Right lobe of liver (tissue), 6 donors: ENCODE measurements at regions not wholly inside any gene's neighbourhood (a gene's known extent, or its start where the extent isn't known, plus 50 kb on each side); places are given as distances from the start of the nearest gene placed in this dataset.

Experiments
- ATAC-seq, 4 donors: fragments of 200-7000 bp; cut with Tn5 transposase; one replicate each; pipeline ENCODE4 v1.9.1; 2020; ENCODE audit warnings: mild to moderate bottlenecking in 4 of 4, moderate library complexity in 4 of 4
- DNase-seq, 3 donors: peaks; one replicate each; pipeline ENCODE4 v3.0.0-alpha.2; 2020
- H3K27ac ChIP-seq, 3 donors: fragments of 200-600 bp; one replicate each; pipeline ENCODE4 v1.8.0; 2022
- H3K27me3 ChIP-seq, 2 donors: fragments of 200-600 bp; one replicate each; pipeline ENCODE4 v1.8.0; 2022
- H3K36me3 ChIP-seq, 4 donors: fragments of 200-600 bp; sonication (generic) in 1 of 4; one replicate each; pipeline versions ENCODE4 v1.5.1 to v1.8.0; 2017 to 2022; ENCODE audit warnings: control low read depth in 1 of 4
- H3K4me1 ChIP-seq, 4 donors: fragments of 200-600 bp; sonication (generic) in 1 of 4; one replicate each; pipeline versions ENCODE4 v1.5.1 to v1.8.0; 2017 to 2022; ENCODE audit warnings: control low read depth in 1 of 4
- H3K4me3 ChIP-seq, 3 donors: fragments of 200-600 bp; one replicate each; pipeline ENCODE4 v1.8.0; 2022
- H3K9me3 ChIP-seq, 4 donors: fragments of 200-600 bp; sonication (generic) in 1 of 4; one replicate each; pipeline versions ENCODE4 v1.5.1 to v1.8.0; 2017 to 2022; ENCODE audit warnings: control low read depth in 1 of 4
- POLR2A ChIP-seq: fragments of 450-650 bp; IDR thresholded peaks from one replicate; pipeline ENCODE4 v1.6.1; 2017; ENCODE audit warnings: antibody characterized with exemption, mild to moderate bottlenecking
- WGBS: methylation state at CpG from one replicate; pipeline ENCODE4 v1.1.6; 2018; ENCODE audit warnings: low coverage, low lambda C conversion rate; ENCODE audit not compliant: insufficient coverage; ENCODE audit errors: missing lambda C conversion rate; 5-methylcytosine and 5-hydroxymethylcytosine counted together
- intact Hi-C, 2 donors: fragments of 100-400 bp; cut with DNase I; formaldehyde crosslinking; loops; one replicate each; pipeline versions ENCODE4 v1.11.2 to v1.14.1; 2022
- TF ChIP-seq, protein P1 (sequence below), 4 donors: fragments of 200-600 bp in 3 of 4; fragments of 450-650 bp in 1 of 4; IDR thresholded peaks; one replicate each; pipeline versions ENCODE4 v1.5.1 to v1.8.0; 2016 to 2022; ENCODE audit warnings: antibody characterized with exemption in 4 of 4, mild to moderate bottlenecking in 2 of 4
- donor health status: DM: no; HTN: yes; CAD: no.
- donor health status: DM: no; HTN: no; CAD: no.
- donor health status: DM: no; HTN: no; CAD: no.
- donor health status: DM: no; HTN: yes; CAD: no.
- donor health status: DM: no; HTN: yes; CAD: no.

DNA sequence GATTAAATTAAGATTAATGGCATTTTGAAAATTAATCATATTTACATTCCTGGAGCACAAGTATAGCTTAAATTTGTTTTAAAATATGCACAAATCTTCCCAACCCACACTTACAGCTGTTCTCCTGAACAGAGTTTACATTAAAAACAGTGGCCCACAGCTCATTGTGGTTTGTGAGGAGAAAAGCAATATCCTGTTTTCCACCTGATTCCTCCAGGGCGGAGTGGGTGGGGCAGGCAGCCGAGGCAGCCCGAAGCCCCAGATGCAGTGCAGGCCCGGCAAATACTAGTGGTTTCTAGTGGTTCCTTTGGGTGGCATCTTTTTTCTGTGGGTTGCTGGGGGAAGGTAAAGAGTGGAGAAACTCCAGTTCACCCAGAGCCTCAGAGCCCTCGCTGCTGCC, 280.8 kb downstream of the ARHGAP12 start:
- intact Hi-C loops = no loop called here
- 77% methylated on average over 5 of the region's 5 CpGs for WGBS

DNA sequence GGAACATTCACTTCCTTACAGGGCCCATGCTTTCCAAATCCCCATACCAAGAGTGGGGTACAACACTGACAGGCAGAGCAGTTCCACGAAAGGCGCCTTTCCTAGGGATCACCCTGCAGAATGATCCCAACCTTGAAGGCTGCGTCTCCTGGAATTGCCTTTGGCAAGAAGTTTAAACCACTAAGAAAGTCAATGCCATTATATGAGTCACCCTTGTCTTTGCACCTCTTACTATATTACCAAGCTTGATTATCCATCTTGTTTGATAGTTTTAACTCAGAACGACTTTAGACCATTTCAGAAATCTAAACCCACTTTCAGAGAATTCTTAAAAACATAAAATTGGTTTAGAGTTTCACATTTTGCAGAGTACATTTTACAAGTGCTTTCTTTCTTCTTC, 282.1 kb downstream of the ARHGAP12 start:
- 65% methylated on average over 3 of the region's 4 CpGs for WGBS
- intact Hi-C loops = no loop called here

More for the DNA sequence above, 280.8 kb downstream of the ARHGAP12 start:
- H3K27me3 ChIP-seq = peaks cover 0 to 3% of the 10 kb centered on the region in 2 donors
- no peak for ATAC-seq
- H3K9me3 ChIP-seq = no peaks in the 10 kb centered on the region
- TF ChIP-seq, protein P1, sequence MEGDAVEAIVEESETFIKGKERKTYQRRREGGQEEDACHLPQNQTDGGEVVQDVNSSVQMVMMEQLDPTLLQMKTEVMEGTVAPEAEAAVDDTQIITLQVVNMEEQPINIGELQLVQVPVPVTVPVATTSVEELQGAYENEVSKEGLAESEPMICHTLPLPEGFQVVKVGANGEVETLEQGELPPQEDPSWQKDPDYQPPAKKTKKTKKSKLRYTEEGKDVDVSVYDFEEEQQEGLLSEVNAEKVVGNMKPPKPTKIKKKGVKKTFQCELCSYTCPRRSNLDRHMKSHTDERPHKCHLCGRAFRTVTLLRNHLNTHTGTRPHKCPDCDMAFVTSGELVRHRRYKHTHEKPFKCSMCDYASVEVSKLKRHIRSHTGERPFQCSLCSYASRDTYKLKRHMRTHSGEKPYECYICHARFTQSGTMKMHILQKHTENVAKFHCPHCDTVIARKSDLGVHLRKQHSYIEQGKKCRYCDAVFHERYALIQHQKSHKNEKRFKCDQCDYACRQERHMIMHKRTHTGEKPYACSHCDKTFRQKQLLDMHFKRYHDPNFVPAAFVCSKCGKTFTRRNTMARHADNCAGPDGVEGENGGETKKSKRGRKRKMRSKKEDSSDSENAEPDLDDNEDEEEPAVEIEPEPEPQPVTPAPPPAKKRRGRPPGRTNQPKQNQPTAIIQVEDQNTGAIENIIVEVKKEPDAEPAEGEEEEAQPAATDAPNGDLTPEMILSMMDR (IDR thresholded peaks at IDR 0.05) = no peak
- no peak for TF ChIP-seq POLR2A
- DNase-seq = no peak
- no peaks in the 10 kb centered on the region for H3K4me1 ChIP-seq
- no peak overlapping the region for H3K27ac ChIP-seq
- H3K36me3 ChIP-seq = no peaks in the 10 kb centered on the region
- H3K4me3 ChIP-seq = no peak overlapping the region

DNA sequence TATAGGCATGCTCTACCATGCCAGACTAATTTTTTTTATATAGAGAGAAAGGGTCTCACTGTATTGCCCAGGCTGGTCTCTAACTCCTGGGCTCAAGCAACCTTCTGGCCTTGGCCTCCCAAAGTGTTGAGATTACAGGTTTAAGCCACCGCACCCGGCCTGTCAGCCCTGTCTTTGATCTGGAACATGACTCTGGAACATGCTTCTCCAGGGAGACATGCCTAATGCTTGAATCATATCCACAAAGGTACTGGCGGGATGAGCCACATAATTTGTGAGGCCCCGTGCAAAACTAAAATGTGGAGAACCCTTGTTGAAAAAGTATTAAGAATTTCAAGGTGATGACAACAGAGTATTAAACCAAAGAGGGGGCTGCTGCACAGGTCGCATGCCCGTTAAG, 282.8 kb downstream of the ARHGAP12 start:
- no peak for DNase-seq
- WGBS = 97% methylated on average over 4 of the region's 6 CpGs
- no peaks in the 10 kb centered on the region for H3K27me3 ChIP-seq
- intact Hi-C loops = no loop called here
- H3K36me3 ChIP-seq = no peaks in the 10 kb centered on the region
- no peak overlapping the region for H3K4me3 ChIP-seq
- no peak overlapping the region for H3K27ac ChIP-seq
- no peaks in the 10 kb centered on the region for H3K4me1 ChIP-seq
- TF ChIP-seq, protein P1 (IDR thresholded peaks at IDR 0.05) = no peak
- no peak for TF ChIP-seq POLR2A
- no peak for ATAC-seq
- no peaks in the 10 kb centered on the region for H3K9me3 ChIP-seq

More for the DNA sequence above, 282.1 kb downstream of the ARHGAP12 start:
- ATAC-seq = no peak
- Histone ChIP-seq H3K27me3 (no peaks in the 10 kb centered on the region), H3K36me3 (no peaks in the 10 kb centered on the region), H3K9me3 (no peaks in the 10 kb centered on the region), H3K4me1 (no peaks in the 10 kb centered on the region), H3K4me3 (no peak overlapping the region), H3K27ac (no peak overlapping the region)
- TF ChIP-seq, protein P1 (IDR thresholded peaks at IDR 0.05) = no peak
- TF ChIP-seq POLR2A = no peak
- DNase-seq = no peak

DNA sequence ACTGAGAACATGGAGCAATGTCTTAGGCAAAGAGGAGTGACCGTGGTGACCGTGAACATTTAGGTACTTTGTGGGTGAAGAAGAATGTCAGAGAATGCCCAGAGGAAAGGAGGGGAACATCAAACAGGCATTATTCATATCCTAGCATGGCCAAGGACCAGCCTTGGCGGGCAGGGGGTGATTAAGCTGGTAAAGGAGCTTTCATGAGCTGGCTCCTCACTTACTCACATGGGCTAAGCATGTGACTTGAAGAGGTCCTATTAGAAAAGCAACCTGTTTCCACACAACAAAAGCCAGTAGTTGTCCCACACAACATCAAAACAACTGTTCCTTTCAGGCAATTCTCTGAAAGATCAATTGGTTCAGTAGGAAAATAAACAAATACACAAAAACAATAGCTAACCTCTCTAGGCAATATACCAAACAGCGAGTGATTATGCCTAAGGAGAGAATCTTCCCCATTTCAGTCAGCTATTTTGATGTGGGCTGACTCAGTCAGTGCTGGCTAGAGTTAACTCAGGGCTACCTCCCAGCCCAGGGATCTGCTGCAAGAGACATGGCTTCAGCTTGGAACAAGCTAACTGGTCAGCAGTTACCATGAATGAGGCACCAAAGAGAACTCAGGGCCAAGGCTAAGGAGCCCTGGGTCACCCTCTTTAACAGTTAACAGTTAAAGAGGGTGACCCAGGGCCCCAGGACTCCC, 283.5 kb downstream of the ARHGAP12 start:
- no peaks in the 10 kb centered on the region for H3K27me3 ChIP-seq
- H3K4me3 ChIP-seq = no peak overlapping the region
- H3K4me1 ChIP-seq = no peaks in the 10 kb centered on the region
- H3K27ac ChIP-seq = no peak overlapping the region
- intact Hi-C loops = no loop called here
- TF ChIP-seq POLR2A = no peak
- H3K9me3 ChIP-seq = no peaks in the 10 kb centered on the region
- ATAC-seq (no peak), DNase-seq (no peak)
- 90% methylated on average over 4 of the region's 4 CpGs for WGBS
- no peaks in the 10 kb centered on the region for H3K36me3 ChIP-seq

DNA sequence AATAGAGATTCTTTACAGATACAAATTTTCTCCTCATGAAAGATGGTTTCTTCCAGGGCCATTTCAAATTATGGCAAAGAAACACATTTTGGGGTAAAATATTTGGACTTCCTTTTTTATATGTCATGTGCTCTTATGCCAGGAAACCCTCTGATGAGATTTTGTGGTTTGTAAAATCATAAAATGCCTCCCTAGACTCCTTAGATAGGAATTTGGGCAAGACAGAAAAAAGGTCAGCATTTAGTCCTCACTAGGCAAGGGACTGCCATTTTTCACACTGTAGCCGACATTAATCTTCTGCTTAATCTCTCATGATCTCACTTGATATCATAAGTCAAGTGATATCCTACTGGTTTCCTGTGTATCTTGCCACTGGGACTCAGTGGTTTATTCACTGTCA, 286.4 kb downstream of the ARHGAP12 start:
- TF ChIP-seq, protein P1 (IDR thresholded peaks at IDR 0.05) = no peak
- TF ChIP-seq POLR2A = no peak
- no peak overlapping the region for H3K27ac ChIP-seq
- WGBS = no CpG with 5 or more reads among the region's 1 CpG
- H3K27me3 ChIP-seq = no peaks in the 10 kb centered on the region
- no peaks in the 10 kb centered on the region for H3K36me3 ChIP-seq
- ATAC-seq (no peak), DNase-seq (no peak)
- H3K4me1 ChIP-seq = no peaks in the 10 kb centered on the region
- H3K4me3 ChIP-seq = no peak overlapping the region
- intact Hi-C loops = no loop called here
- H3K9me3 ChIP-seq = no peaks in the 10 kb centered on the region
